Right hindlimb (tissue), 1 donor: ENCODE measurements at regions not wholly inside any gene's neighbourhood (a gene's known extent, or its start where the extent isn't known, plus 50 kb on each side); places are given as distances from the start of the nearest gene placed in this dataset.

ENCODE experiments used
- DNase-seq: peaks from one replicate; pipeline ENCODE4 v3.0.0-alpha.2; 2018

- no peak for DNase-seq
Measured at GRCh38 chr1:166221316-166221715, 54.5 kb upstream of the FAM78B start.

- no peak for DNase-seq
Measured at GRCh38 chr1:166233750-166234366, 67.1 kb upstream of the FAM78B start.

- DNase-seq, result no peak
Measured at GRCh38 chr1:166235728-166236127, 68.9 kb upstream of the FAM78B start.

- DNase-seq, result no peak
Measured at GRCh38 chr1:166237675-166238074, 70.9 kb upstream of the FAM78B start.

- no peak for DNase-seq
Measured at GRCh38 chr1:166253076-166253779, 86.4 kb upstream of the FAM78B start.

- DNase-seq, result no peak
Measured at GRCh38 chr1:166258017-166258416, 91.2 kb upstream of the FAM78B start.

- DNase-seq, result no peak
Measured at GRCh38 chr1:166261511-166261910, 94.7 kb upstream of the FAM78B start.

- DNase-seq, result no peak
Measured at GRCh38 chr1:166270476-166271150, 103.8 kb upstream of the FAM78B start.

GRCh38 chr1:166271151-166271538, 104.3 kb upstream of the FAM78B start:
- no peak for DNase-seq

- DNase-seq, result no peak
Measured at GRCh38 chr1:166272155-166272554, 105.4 kb upstream of the FAM78B start.

- no peak for DNase-seq
Measured at GRCh38 chr1:166272851-166273250, 106.0 kb upstream of the FAM78B start.

GRCh38 chr1:166273618-166274017, 106.8 kb upstream of the FAM78B start:
- DNase-seq, result no peak

- DNase-seq, result no peak
Measured at GRCh38 chr1:166282391-166283137, 115.8 kb upstream of the FAM78B start.

GRCh38 chr1:166283190-166283589, 116.4 kb upstream of the FAM78B start:
- no peak for DNase-seq

GRCh38 chr1:166283600-166283999, 116.8 kb upstream of the FAM78B start:
- no peak for DNase-seq

GRCh38 chr1:166289309-166290050, 122.7 kb upstream of the FAM78B start:
- DNase-seq, result no peak

- DNase-seq, result no peak
Measured at GRCh38 chr1:166295656-166296055, 128.9 kb upstream of the FAM78B start.

GRCh38 chr1:166297993-166298392, 131.2 kb upstream of the FAM78B start:
- no peak for DNase-seq

- no peak for DNase-seq
Measured at GRCh38 chr1:166300767-166301166, 134.0 kb upstream of the FAM78B start.

- DNase-seq, result no peak
Measured at GRCh38 chr1:166302989-166303758, 136.4 kb upstream of the FAM78B start.

- no peak for DNase-seq
Measured at GRCh38 chr1:166304131-166304530, 137.3 kb upstream of the FAM78B start.

- no peak for DNase-seq
Measured at GRCh38 chr1:166305371-166305770, 138.6 kb upstream of the FAM78B start.
